DND-41 (cell line): ENCODE measurements at regions not wholly inside any gene's neighbourhood (a gene's known extent, or its start where the extent isn't known, plus 50 kb on each side); places are given as distances from the start of the nearest gene placed in this dataset.

ENCODE experiments used
- ATAC-seq: fragments of 200-7000 bp; cut with Tn5 transposase; 3 replicates; pipeline ENCODE4 v1.9.1; 2021; ENCODE audit warnings: low read depth; ENCODE audit not compliant: insufficient read depth
- DNase-seq: peaks from one replicate; pipeline ENCODE4 v3.0.0-alpha.2; 2020
- H2AFZ ChIP-seq: 2 replicates; pipeline ENCODE4 v1.6.0; 2012; ENCODE audit warnings: low read depth, low read length
- H3K27ac ChIP-seq: 2 replicates; pipeline ENCODE4 v1.5.1; 2012; ENCODE audit warnings: low read length, inconsistent platforms
- H3K27me3 ChIP-seq: fragments of 200-600 bp; sonication (generic); 2 replicates; pipeline ENCODE4 v1.6.0; 2012; ENCODE audit warnings: low read length, mild to moderate bottlenecking, inconsistent platforms; ENCODE audit not compliant: insufficient read depth, poor library complexity
- H3K36me3 ChIP-seq: 2 replicates; pipeline ENCODE4 v1.5.1; 2012; ENCODE audit warnings: low read length, inconsistent platforms; ENCODE audit not compliant: insufficient read depth
- H3K4me1 ChIP-seq: 2 replicates; pipeline ENCODE4 v1.5.1; 2012; ENCODE audit warnings: mild to moderate bottlenecking, low read length; ENCODE audit not compliant: insufficient read depth
- H3K4me2 ChIP-seq: 2 replicates; pipeline ENCODE4 v1.6.0; 2012; ENCODE audit warnings: mild to moderate bottlenecking, moderate library complexity, low read length, inconsistent platforms; ENCODE audit not compliant: insufficient read depth
- H3K4me3 ChIP-seq, 2 experiments: fragments of 200-600 bp in 1 of 2; shearing (Covaris generic) in 1 of 2; 2 replicates each; pipeline ENCODE4 v1.5.1; 2012 to 2016; ENCODE audit warnings: inconsistent platforms in 2 of 2, low read length in 2 of 2, mild to moderate bottlenecking in 2 of 2, low read depth in 1 of 2, moderate library complexity in 1 of 2
- H3K79me2 ChIP-seq: 2 replicates; pipeline ENCODE4 v1.6.0; 2012; ENCODE audit warnings: low read length, inconsistent platforms; ENCODE audit not compliant: insufficient read depth
- H3K9ac ChIP-seq: 2 replicates; pipeline ENCODE4 v1.6.0; 2012; ENCODE audit warnings: low read depth, mild to moderate bottlenecking, inconsistent platforms, low read length, moderate library complexity
- H3K9me3 ChIP-seq: 2 replicates; pipeline ENCODE4 v1.5.1; 2012; ENCODE audit warnings: low read length, moderate library complexity, mild to moderate bottlenecking, inconsistent platforms; ENCODE audit not compliant: insufficient read depth, severe bottlenecking
- H4K20me1 ChIP-seq: 2 replicates; pipeline ENCODE4 v1.6.0; 2012; ENCODE audit warnings: low read length; ENCODE audit not compliant: insufficient read depth
- CTCF ChIP-seq: IDR thresholded peaks from 2 replicates; pipeline ENCODE4 v1.5.1; 2012; ENCODE audit warnings: borderline replicate concordance, low read length, moderate library complexity, mild to moderate bottlenecking; ENCODE audit not compliant: poor library complexity, severe bottlenecking; ENCODE audit errors: extremely low read depth
- EZH2 ChIP-seq: IDR thresholded peaks from 3 replicates; pipeline ENCODE4 v1.6.1; 2012; ENCODE audit warnings: borderline replicate concordance, low read depth, mild to moderate bottlenecking, moderate library complexity, low read length, inconsistent platforms; ENCODE audit not compliant: severe bottlenecking

GRCh38 chr11:134597452-134597851 is 185.4 kb upstream of the B3GAT1 start:
- Histone ChIP-seq H3K4me3 (no peak overlapping the region), H3K9me3 (no peaks in the 10 kb centered on the region), H3K4me2 (no peak overlapping the region), H3K27me3 (no peaks in the 10 kb centered on the region), H3K79me2 (no peaks in the 10 kb centered on the region), H4K20me1 (no peaks in the 10 kb centered on the region), H3K4me1 (peaks cover 48% of the 10 kb centered on the region), H2AFZ (no peak overlapping the region), H3K36me3 (no peaks in the 10 kb centered on the region), H3K27ac (peak overlapping the region; percentile 82), H3K9ac (no peak overlapping the region)
- DNase-seq (no peak), ATAC-seq (no peak)
- TF ChIP-seq CTCF = no peak
- TF ChIP-seq EZH2 = no peak

- ATAC-seq (no peak), DNase-seq (no peak)
- H3K4me1 ChIP-seq = peaks cover 51% of the 10 kb centered on the region
- no peaks in the 10 kb centered on the region for H3K36me3 ChIP-seq
- H3K27ac ChIP-seq = peak overlapping the region; percentile 12; the same call in 1 of the 2 replicates
- no peaks in the 10 kb centered on the region for H3K27me3 ChIP-seq
- no peak for TF ChIP-seq CTCF
- no peak for TF ChIP-seq EZH2
- no peak overlapping the region for H3K9ac ChIP-seq
- no peak overlapping the region for H2AFZ ChIP-seq
- H4K20me1 ChIP-seq = no peaks in the 10 kb centered on the region
- H3K9me3 ChIP-seq = no peaks in the 10 kb centered on the region
- H3K4me3 ChIP-seq = no peak overlapping the region
- no peaks in the 10 kb centered on the region for H3K79me2 ChIP-seq
- H3K4me2 ChIP-seq = no peak overlapping the region
Measured at GRCh38 chr11:134596404-134596803, 184.4 kb upstream of the B3GAT1 start.

- Histone ChIP-seq H3K4me2 (no peak overlapping the region), H3K4me3 (no peak overlapping the region), H3K36me3 (no peaks in the 10 kb centered on the region), H3K27me3 (no peaks in the 10 kb centered on the region), H3K9ac (0 out of 2 replicates have a peak overlapping the region, but pooled peaks have one; percentile 3), H3K27ac (peak overlapping the region; percentile 33), H4K20me1 (no peaks in the 10 kb centered on the region), H3K9me3 (no peaks in the 10 kb centered on the region), H3K79me2 (no peaks in the 10 kb centered on the region), H2AFZ (peak overlapping the region; percentile 27), H3K4me1 (peaks cover 17% of the 10 kb centered on the region)
- peak; percentile 97 for ATAC-seq
- peak; percentile 86 for DNase-seq
- TF ChIP-seq EZH2 (no peak), CTCF (peak; percentile 93)
Measured at GRCh38 chr11:134592391-134592990, 180.4 kb upstream of the B3GAT1 start.
